GM20431 (cell line): ENCODE measurements at regions not wholly inside any gene's neighbourhood (a gene's known extent, or its start where the extent isn't known, plus 50 kb on each side); places are given as distances from the start of the nearest gene placed in this dataset.

Source experiments
- in situ Hi-C: fragments of 300-500 bp; cut with MseI, MboI; formaldehyde crosslinking; loops from one replicate; pipeline ENCODE4 v1.15.0; 2020; ENCODE audit warnings: low sequenced_read_pairs; ENCODE audit not compliant: unreplicated experiment

- in situ Hi-C loops, result no loop called here
Observed at GRCh38 chr16:48105976-48106375, 49.8 kb downstream of the ABCC12 start.

- in situ Hi-C loops, result no loop called here
Observed at GRCh38 chr16:48105456-48105855, 50.3 kb downstream of the ABCC12 start.

GRCh38 chr16:48103591-48103990 is 52.2 kb downstream of the ABCC12 start:
- in situ Hi-C loops, result no loop called here

GRCh38 chr16:48102083-48103008 is 53.4 kb downstream of the ABCC12 start:
- in situ Hi-C loops, result no loop called here

- in situ Hi-C loops, result no loop called here
Observed at GRCh38 chr16:48101069-48101674, 54.6 kb downstream of the ABCC12 start.

GRCh38 chr16:48099455-48099854 is 56.3 kb downstream of the ABCC12 start:
- in situ Hi-C loops, result no loop called here

DNA sequence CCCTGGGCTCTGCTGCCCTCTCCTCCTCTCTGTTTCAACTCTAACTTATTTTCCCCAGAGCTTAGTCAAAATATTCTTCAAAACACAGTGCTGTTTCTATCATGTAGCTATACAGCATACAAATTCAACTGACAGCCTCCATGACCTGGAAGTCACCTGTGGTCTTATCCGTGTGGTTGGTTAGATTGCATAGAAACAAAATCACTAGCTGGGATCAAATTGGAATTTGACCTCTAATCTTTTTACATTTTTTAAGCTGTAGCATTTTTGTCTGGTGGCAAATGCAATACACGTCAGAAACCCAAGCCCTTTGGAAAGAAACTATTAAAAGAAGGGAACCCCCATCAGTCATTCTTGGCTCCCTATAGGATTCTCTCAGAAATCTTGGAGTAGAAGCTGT is 57.3 kb downstream of the ABCC12 start:
- in situ Hi-C loops, result no loop called here

GRCh38 chr16:48091117-48091516 is 64.7 kb downstream of the ABCC12 start:
- in situ Hi-C loops, result no loop called here

DNA sequence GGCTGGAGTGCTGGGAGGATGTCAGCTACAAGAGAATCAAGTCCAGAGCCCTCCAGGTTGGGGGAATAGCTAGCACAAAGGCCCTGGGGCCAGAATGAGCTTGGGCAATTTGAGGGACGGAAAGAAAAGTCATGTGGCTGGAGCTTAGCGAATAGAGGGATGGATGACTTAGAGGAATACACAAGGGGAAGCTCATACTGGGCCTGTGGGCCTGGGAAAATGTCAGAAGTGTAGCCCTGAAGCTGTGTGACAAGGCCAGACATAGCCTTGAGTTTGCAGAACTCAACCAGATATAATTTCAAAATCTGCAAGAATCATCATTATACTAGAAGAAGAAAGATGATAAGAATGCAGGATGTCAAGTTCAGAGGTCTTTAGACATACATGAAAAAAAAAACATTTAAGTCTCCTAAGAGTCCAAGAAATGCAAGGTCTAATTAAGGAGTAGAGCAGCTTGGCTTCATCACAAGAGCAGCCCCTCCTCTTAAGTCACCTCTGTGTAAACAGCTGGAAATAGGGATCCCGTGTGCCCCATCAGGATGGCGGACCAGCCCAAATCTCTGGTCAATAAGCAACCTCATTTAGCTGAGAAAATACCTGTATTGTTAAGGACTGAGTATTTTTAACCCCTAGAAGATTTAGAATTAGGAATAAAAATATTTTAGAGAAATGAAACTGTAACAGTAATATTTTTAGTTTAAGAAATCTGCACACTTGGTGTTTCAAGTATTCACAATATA is 66.6 kb downstream of the ABCC12 start:
- in situ Hi-C loops, result no loop called here

DNA sequence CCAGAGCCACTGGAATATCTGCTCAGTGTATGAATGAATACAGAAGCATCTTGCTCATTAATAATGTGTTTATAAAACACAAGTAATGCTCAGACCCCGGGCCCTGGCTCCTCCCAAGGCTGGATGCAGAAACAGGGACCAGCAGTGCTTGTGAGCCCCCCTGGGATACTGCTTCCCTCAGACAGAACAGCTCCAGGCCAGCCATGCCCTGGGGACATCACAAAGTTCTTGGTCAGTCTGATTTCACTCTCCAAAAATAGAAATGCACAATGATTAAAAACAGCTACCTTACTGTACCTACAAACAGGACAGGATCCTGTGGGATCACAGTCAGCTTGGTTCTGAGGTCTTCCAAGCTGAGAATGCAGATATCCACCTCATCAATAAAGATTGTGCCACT is 68.2 kb downstream of the ABCC12 start:
- in situ Hi-C loops, result no loop called here

DNA sequence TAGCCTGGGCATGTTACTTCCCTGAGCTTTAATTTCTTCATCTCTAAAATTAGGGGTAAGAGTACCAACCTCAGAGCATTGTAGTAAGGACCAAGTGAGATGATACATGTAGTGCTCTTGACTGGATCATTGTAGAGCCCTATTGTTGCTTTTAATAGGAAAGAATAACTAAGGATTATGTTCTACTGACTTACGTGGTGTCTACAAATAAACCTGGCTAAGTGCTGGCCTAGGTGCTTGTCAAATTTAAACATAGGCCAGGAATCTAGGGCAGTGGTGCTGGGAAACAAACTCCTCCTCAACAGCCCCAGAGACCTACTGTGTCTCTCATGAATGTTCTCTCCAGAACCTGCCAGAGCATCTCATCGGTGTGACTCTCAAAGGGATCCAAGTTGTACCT is 69.4 kb downstream of the ABCC12 start:
- in situ Hi-C loops, result no loop called here

DNA sequence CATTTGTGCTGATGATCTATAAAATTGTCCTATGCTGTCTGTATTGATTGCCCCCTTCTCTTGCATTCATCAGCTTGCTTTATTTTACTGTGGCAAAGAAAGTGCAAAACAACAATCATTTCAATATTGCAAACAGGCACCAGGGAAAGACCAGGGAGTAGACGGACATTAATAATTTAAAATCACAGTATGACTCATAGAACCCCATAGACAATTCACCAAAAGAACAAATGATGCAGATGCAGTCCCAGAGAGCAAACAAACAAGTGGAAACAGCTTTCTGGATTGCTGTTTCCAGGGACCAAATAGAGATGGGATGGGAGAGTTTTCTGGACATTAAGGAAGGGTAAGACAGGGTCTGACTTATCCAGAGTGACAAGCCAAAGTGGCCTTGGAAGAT is 70.1 kb downstream of the ABCC12 start:
- in situ Hi-C loops, result no loop called here

GRCh38 chr16:48084826-48085225 is 71.0 kb downstream of the ABCC12 start:
- in situ Hi-C loops, result no loop called here

- in situ Hi-C loops, result no loop called here
Observed at GRCh38 chr16:48082516-48082915, 73.3 kb downstream of the ABCC12 start.

DNA sequence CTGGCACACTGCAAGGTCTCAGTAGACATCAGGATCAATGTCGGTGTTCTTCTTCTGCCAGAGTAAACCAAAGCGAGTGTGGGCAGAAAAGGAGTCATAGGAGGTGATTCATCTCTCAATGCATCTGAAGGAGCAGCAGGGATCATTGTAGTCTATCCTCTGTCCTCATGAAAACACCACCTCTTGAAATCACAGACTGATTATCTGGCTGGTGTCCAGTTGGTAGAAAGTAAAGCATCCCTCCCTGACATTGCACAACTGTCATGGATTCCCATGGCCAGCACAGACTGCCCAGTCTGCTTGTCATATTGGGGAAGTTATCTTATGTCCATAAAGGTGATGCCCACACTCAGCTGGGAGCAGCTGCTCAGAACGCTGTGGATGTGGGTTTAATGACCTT is 74.1 kb downstream of the ABCC12 start:
- in situ Hi-C loops, result no loop called here

DNA sequence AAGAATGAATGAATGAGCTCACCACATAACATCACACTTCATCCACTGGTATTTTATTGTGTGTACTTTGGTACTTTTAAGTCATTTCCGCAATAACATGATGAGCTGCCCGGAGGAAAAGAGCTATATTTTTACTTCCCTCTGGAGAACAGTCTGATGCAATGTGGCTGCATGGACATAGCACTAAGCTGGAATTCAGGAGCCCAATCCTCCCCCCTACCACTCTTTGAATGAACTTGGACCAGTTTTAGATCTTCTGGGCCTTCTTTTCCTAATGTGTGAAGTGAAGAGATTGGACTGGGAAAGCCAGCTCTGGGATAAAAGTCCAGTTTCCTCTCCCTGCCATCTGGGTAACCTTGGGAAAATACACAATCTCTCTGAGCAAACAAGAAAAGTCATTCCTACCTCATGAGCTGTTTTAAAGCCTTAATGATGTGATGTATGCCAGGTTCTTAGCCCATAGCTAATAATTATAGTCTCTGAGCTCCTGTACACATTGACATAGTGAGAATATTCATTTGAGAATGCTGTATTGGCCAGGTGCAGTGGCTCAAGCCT is 79.3 kb downstream of the ABCC12 start:
- in situ Hi-C loops, result no loop called here

GRCh38 chr16:48075398-48075797 is 80.4 kb downstream of the ABCC12 start:
- in situ Hi-C loops, result no loop called here

- in situ Hi-C loops, result no loop called here
Observed at GRCh38 chr16:48067388-48067787, 88.4 kb downstream of the ABCC12 start.

DNA sequence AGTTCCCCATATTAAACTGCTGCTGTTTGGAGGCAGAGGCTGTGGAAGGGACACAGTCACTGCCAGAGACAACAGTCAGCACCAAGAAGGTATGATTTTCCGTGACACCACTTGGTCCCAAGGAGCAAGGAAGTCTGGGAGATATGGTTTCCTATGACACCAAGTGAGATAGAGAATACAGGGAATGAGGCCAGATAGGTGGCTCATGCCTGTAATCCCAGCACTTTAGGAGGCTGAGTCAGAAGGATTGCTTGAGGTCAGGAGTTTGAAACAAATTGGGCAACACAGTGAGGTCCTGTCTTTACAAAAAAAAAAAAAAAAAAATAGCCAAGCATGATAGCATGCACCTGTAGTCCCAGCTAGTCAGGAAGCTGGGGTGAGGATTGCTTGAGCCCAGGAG is 90.8 kb downstream of the ABCC12 start:
- in situ Hi-C loops, result no loop called here

DNA sequence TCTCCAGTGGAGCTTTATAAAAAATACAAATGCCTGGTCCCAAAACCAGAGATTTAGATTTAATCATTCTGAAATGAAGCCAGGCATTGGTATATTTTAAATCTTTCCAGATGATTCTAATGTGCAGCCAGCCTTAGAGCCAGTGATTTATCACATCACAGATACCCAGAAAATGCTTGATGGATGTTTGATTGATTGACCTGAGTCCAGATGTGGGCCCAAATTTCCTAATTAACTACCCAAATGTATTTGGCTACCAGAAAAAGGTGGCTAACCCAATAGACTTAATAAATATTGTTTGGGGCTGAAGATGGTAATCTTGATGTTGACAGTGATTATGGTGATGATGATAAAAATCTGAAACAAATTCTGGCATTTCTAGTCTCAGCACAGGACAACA is 93.1 kb downstream of the ABCC12 start:
- in situ Hi-C loops, result no loop called here

DNA sequence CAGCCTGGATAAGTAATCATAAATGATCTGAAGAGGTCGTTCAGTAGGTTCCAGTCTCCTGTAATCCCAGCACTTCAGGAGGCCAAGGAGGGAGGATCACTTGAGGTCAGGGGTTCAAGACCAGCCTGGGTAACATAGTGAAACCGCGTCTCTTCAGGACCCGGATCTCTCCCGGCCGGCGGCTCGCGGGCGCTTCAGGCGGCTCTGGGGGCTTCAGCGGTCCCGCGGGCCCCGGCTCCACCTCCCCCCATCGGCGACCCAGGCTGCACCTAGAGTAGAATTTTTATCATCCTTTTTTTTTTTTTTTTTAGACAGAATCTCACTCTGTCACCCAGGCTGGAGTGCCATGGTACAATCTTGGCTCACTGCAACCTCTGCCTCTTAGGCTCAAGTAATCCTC is 95.9 kb downstream of the ABCC12 start:
- in situ Hi-C loops, result no loop called here
